GM23338 (cell line): ENCODE measurements at regions not wholly inside any gene's neighbourhood (a gene's known extent, or its start where the extent isn't known, plus 50 kb on each side); places are given as distances from the start of the nearest gene placed in this dataset.

Source experiments
- ATAC-seq: fragments of 200-7000 bp; cut with Tn5 transposase; 3 replicates; pipeline ENCODE4 v1.9.1; 2020
- DNase-seq: peaks from one replicate; pipeline ENCODE4 v3.0.0-alpha.2; 2015; ENCODE audit warnings: low spot score
- H2AFZ ChIP-seq: fragments of 200-600 bp; sonication (generic); 2 replicates; pipeline ENCODE4 v1.8.0; 2016; ENCODE audit warnings: antibody characterized with exemption, mild to moderate bottlenecking, moderate library complexity
- H3F3A ChIP-seq: fragments of 200-600 bp; sonication (generic); replicated peaks from 2 replicates; pipeline ENCODE4 v1.8.0; 2017; ENCODE audit warnings: antibody characterized with exemption, mixed run types, low read depth
- H3K27ac ChIP-seq: fragments of 200-600 bp; sonication (generic); 2 replicates; pipeline ENCODE4 v1.6.1; 2016; ENCODE audit warnings: low read depth
- H3K27me3 ChIP-seq: fragments of 200-600 bp; sonication (generic); 2 replicates; pipeline ENCODE4 v1.8.0; 2016; ENCODE audit warnings: mild to moderate bottlenecking, mixed run types, moderate library complexity; ENCODE audit not compliant: insufficient read depth
- H3K36me3 ChIP-seq: fragments of 200-600 bp; sonication (generic); 2 replicates; pipeline ENCODE4 v1.8.0; 2016; ENCODE audit warnings: mild to moderate bottlenecking; ENCODE audit not compliant: insufficient read depth
- H3K4me1 ChIP-seq: fragments of 200-600 bp; sonication (generic); 2 replicates; pipeline ENCODE4 v1.8.0; 2016; ENCODE audit warnings: mild to moderate bottlenecking, moderate library complexity; ENCODE audit not compliant: insufficient read depth
- H3K4me2 ChIP-seq: fragments of 200-600 bp; sonication (generic); 2 replicates; pipeline ENCODE4 v1.7.1; 2017; ENCODE audit warnings: mixed run types
- H3K4me3 ChIP-seq: fragments of 200-600 bp; sonication (generic); 2 replicates; pipeline ENCODE4 v1.6.1; 2016; ENCODE audit warnings: mixed run types
- H3K79me2 ChIP-seq: fragments of 200-600 bp; sonication (generic); replicated peaks from 2 replicates; pipeline ENCODE4 v1.8.0; 2017; ENCODE audit warnings: mild to moderate bottlenecking; ENCODE audit not compliant: insufficient read depth
- H3K9me2 ChIP-seq: fragments of 200-600 bp; sonication (generic); 2 replicates; pipeline ENCODE4 v1.8.0; 2017; ENCODE audit not compliant: insufficient read depth
- H4K20me1 ChIP-seq: fragments of 200-600 bp; sonication (generic); replicated peaks from 2 replicates; pipeline ENCODE4 v1.8.0; 2017; ENCODE audit warnings: mild to moderate bottlenecking; ENCODE audit not compliant: insufficient read depth
- H3K27ac Mint-ChIP-seq: 2 replicates; pipeline ENCODE4 v1.8.0; 2020; ENCODE audit warnings: inconsistent platforms, mild to moderate bottlenecking, moderate library complexity, mixed read lengths
- H3K27me3 Mint-ChIP-seq: 3 replicates; pipeline ENCODE4 v1.8.0; 2022; ENCODE audit warnings: low read depth, mild to moderate bottlenecking, moderate library complexity, mixed read lengths, inconsistent platforms; ENCODE audit not compliant: insufficient read depth, poor library complexity
- H3K36me3 Mint-ChIP-seq: 3 replicates; pipeline ENCODE4 v1.8.0; 2021; ENCODE audit warnings: low read depth, mild to moderate bottlenecking, inconsistent platforms, moderate library complexity, mixed read lengths
- H3K4me1 Mint-ChIP-seq: 3 replicates; pipeline ENCODE4 v1.8.0; 2020; ENCODE audit warnings: mild to moderate bottlenecking, inconsistent platforms, mixed read lengths
- H3K4me3 Mint-ChIP-seq: 3 replicates; pipeline ENCODE4 v1.8.0; 2021; ENCODE audit warnings: moderate library complexity, mild to moderate bottlenecking, inconsistent platforms, mixed read lengths
- H3K9me3 Mint-ChIP-seq: 3 replicates; pipeline ENCODE4 v1.8.0; 2020; ENCODE audit warnings: moderate library complexity, mild to moderate bottlenecking, inconsistent platforms, mixed read lengths
- CREB1 ChIP-seq: fragments of 250-450 bp; sonication (Bioruptor Pico); IDR thresholded peaks from 2 replicates; pipeline ENCODE4 v1.5.0; 2020; ENCODE audit warnings: low read depth, mild to moderate bottlenecking, moderate library complexity
- CTCF ChIP-seq, 2 experiments: fragments of 200-600 bp in 1 of 2; sonication (generic) in 1 of 2; conservative IDR thresholded peaks; 2 replicates each; pipeline versions ENCODE4 v1.5.1 to v1.6.1; 2016 to 2017; ENCODE audit warnings: antibody characterized with exemption in 2 of 2, low read depth in 2 of 2, mild to moderate bottlenecking in 2 of 2, moderate library complexity in 1 of 2
- EZH2 ChIP-seq: fragments of 200-600 bp; sonication (generic); IDR thresholded peaks from one replicate; pipeline ENCODE4 v1.8.0; 2017; ENCODE audit warnings: antibody characterized with exemption, mild to moderate bottlenecking, low read depth; ENCODE audit not compliant: unreplicated experiment
- EZH2phosphoT487 ChIP-seq: fragments of 200-600 bp; sonication (generic); IDR thresholded peaks from one replicate; pipeline ENCODE4 v1.8.1; 2018; ENCODE audit warnings: antibody characterized with exemption; ENCODE audit not compliant: unreplicated experiment
- JUNB ChIP-seq: IDR thresholded peaks from one replicate; pipeline ENCODE4 v1.6.1; 2016; ENCODE audit warnings: antibody characterized with exemption; ENCODE audit not compliant: unreplicated experiment
- NANOG ChIP-seq: IDR thresholded peaks from 2 replicates; pipeline ENCODE4 v1.6.1; 2016; ENCODE audit warnings: antibody characterized with exemption, borderline replicate concordance
- REST ChIP-seq: IDR thresholded peaks from one replicate; pipeline ENCODE4 v1.6.1; 2018; ENCODE audit warnings: antibody characterized with exemption; ENCODE audit not compliant: unreplicated experiment
- STAT1 ChIP-seq: IDR thresholded peaks from one replicate; pipeline ENCODE4 v1.6.1; 2016; ENCODE audit warnings: antibody characterized with exemption; ENCODE audit not compliant: unreplicated experiment
- ZNF331 ChIP-seq: fragments of 250-450 bp; sonication (Bioruptor Pico); IDR thresholded peaks from 2 replicates; pipeline ENCODE4 v1.5.0; 2020; ENCODE audit warnings: low read depth, mild to moderate bottlenecking, moderate library complexity

GRCh38 chr5:56763711-56764466 is 51.5 kb upstream of the MAP3K1 start:
- 0 out of 2 replicates have a peak, but pooled peaks cover 4% of the 10 kb centered on the region for H3K4me1 ChIP-seq
- ATAC-seq, result no peak
- no peaks in the 10 kb centered on the region for H3K27me3 Mint-ChIP-seq
- H3K4me2 ChIP-seq, result no peak overlapping the region
- no peak overlapping the region for H3K4me3 ChIP-seq
- H3K36me3 ChIP-seq, result no peaks in the 10 kb centered on the region
- H2AFZ ChIP-seq, result peak overlapping the region; percentile 54
- H3K4me1 Mint-ChIP-seq, result peaks cover 5% of the 10 kb centered on the region; the same call in 1 of the 3 replicates
- no peaks in the 10 kb centered on the region for H3K36me3 Mint-ChIP-seq
- H3K79me2 ChIP-seq, result no peaks in the 10 kb centered on the region
- DNase-seq, result no peak
- no peaks in the 10 kb centered on the region for H3F3A ChIP-seq
- H3K27ac ChIP-seq, result no peak overlapping the region
- no peak overlapping the region for H3K4me3 Mint-ChIP-seq
- no peaks in the 10 kb centered on the region for H3K27me3 ChIP-seq
- H3K9me2 ChIP-seq, result 0 out of 2 replicates have a peak, but pooled peaks cover 3% of the 10 kb centered on the region
- TF ChIP-seq EZH2phosphoT487 (no peak), REST (no peak)
- no peak overlapping the region for H3K27ac Mint-ChIP-seq
- H3K9me3 Mint-ChIP-seq, result no peaks in the 10 kb centered on the region
- no peaks in the 10 kb centered on the region for H4K20me1 ChIP-seq

- Mint-ChIP-seq H3K4me3 (no peak overlapping the region), H3K27me3 (no peaks in the 10 kb centered on the region), H3K27ac (no peak overlapping the region), H3K9me3 (no peaks in the 10 kb centered on the region), H3K36me3 (no peaks in the 10 kb centered on the region), H3K4me1 (peaks cover 5% of the 10 kb centered on the region; the same call in 1 of the 3 replicates)
- Histone ChIP-seq H3K27me3 (no peaks in the 10 kb centered on the region), H3K4me2 (no peak overlapping the region), H3K4me3 (no peak overlapping the region), H2AFZ (peak overlapping the region; percentile 54; the same call in 1 of the 2 replicates), H3K9me2 (0 out of 2 replicates have a peak, but pooled peaks cover 3% of the 10 kb centered on the region), H4K20me1 (no peaks in the 10 kb centered on the region), H3K4me1 (0 out of 2 replicates have a peak, but pooled peaks cover 4% of the 10 kb centered on the region), H3K79me2 (no peaks in the 10 kb centered on the region), H3K27ac (no peak overlapping the region), H3K36me3 (no peaks in the 10 kb centered on the region), H3F3A (no peaks in the 10 kb centered on the region)
- no peak for ATAC-seq
- TF ChIP-seq EZH2 (no peak), EZH2phosphoT487 (no peak), JUNB (no peak), STAT1 (no peak), CREB1 (CRISPR knock-in tag) (no peak), ZNF331 (CRISPR knock-in tag) (no peak), NANOG (no peak), CTCF (conservative IDR thresholded peaks at IDR 0.05; ENCODE audit: low read depth in 2 of 2) (no peak)
- DNase-seq, result no peak
These were observed 52.2 kb upstream of the MAP3K1 start for GRCh38 chr5:56763182-56763581.
